CD4-positive, alpha-beta T cell treated with Interleukin-2 at 100 ng/mL for 4 hours (primary cell): ENCODE measurements at regions not wholly inside any gene's neighbourhood (a gene's known extent, or its start where the extent isn't known, plus 50 kb on each side); places are given as distances from the start of the nearest gene placed in this dataset.

Experiments used
- DNase-seq: peaks from one replicate; pipeline ENCODE4 v3.0.0-alpha.2; 2020; ENCODE audit warnings: low spot score

- no peak for DNase-seq
Observed at GRCh38 chr9:28620011-28620410, 1046.7 kb upstream of the C9orf72 start.

- DNase-seq = no peak
Observed at GRCh38 chr9:28620661-28621060, 1047.4 kb upstream of the C9orf72 start.

GRCh38 chr9:28624771-28625170 is 1051.5 kb upstream of the C9orf72 start:
- DNase-seq = no peak

- DNase-seq = no peak
Observed at GRCh38 chr9:28628031-28628430, 1054.8 kb upstream of the C9orf72 start.

- no peak for DNase-seq
Observed at GRCh38 chr9:28648723-28649122, 1075.4 kb upstream of the C9orf72 start.

- DNase-seq = no peak
Observed at GRCh38 chr9:28650327-28650726, 1077.0 kb upstream of the C9orf72 start.

- no peak for DNase-seq
Observed at GRCh38 chr9:28651050-28651722, 1077.9 kb upstream of the C9orf72 start.

GRCh38 chr9:28653216-28653615 is 1079.9 kb upstream of the C9orf72 start:
- DNase-seq = no peak

GRCh38 chr9:28656727-28657126 is 1083.4 kb upstream of the C9orf72 start:
- no peak for DNase-seq

- DNase-seq = no peak
Observed at GRCh38 chr9:28661853-28662252, 1088.6 kb upstream of the C9orf72 start.

GRCh38 chr9:28662675-28663074 is 1089.4 kb upstream of the C9orf72 start:
- DNase-seq = no peak

GRCh38 chr9:28668158-28668557 is 1094.9 kb upstream of the C9orf72 start:
- DNase-seq = no peak

GRCh38 chr9:28671000-28671399 is 1097.7 kb upstream of the C9orf72 start:
- no peak for DNase-seq

- DNase-seq = no peak
Observed at GRCh38 chr9:28678097-28678496, 1104.8 kb upstream of the C9orf72 start.

- DNase-seq = no peak
Observed at GRCh38 chr9:28688172-28688571, 1114.9 kb upstream of the C9orf72 start.

GRCh38 chr9:28692012-28692411 is 1118.7 kb upstream of the C9orf72 start:
- DNase-seq = no peak

- no peak for DNase-seq
Observed at GRCh38 chr9:28696960-28697359, 1123.7 kb upstream of the C9orf72 start.

- no peak for DNase-seq
Observed at GRCh38 chr9:28699632-28700031, 1126.4 kb upstream of the C9orf72 start.

- DNase-seq = no peak
Observed at GRCh38 chr9:28707616-28708015, 1134.3 kb upstream of the C9orf72 start.

GRCh38 chr9:28714188-28714587 is 1140.9 kb upstream of the C9orf72 start:
- no peak for DNase-seq

GRCh38 chr9:28718226-28718625 is 1144.9 kb upstream of the C9orf72 start:
- no peak for DNase-seq

GRCh38 chr9:28720746-28721145 is 1147.5 kb upstream of the C9orf72 start:
- no peak for DNase-seq

- no peak for DNase-seq
Observed at GRCh38 chr9:28730111-28730510, 1156.8 kb upstream of the C9orf72 start.

- no peak for DNase-seq
Observed at GRCh38 chr9:28735738-28736342, 1162.6 kb upstream of the C9orf72 start.
